IPS-NIHi7 (cell line): ENCODE measurements at regions not wholly inside any gene's neighbourhood (a gene's known extent, or its start where the extent isn't known, plus 50 kb on each side); places are given as distances from the start of the nearest gene placed in this dataset.
A peak's percentile ranks its signal among the peaks of the same experiment; 100 is the strongest.
"Not testable (repeated sequence)": the region's sequence is repeated elsewhere in the genome, so short reads cannot be mapped to it uniquely, and the experiment has no call there.

ENCODE experiments used
- DNase-seq: peaks from one replicate; pipeline ENCODE4 v3.0.0; 2012; ENCODE audit warnings: mixed read lengths; ENCODE audit errors: extremely low spot score

DNA sequence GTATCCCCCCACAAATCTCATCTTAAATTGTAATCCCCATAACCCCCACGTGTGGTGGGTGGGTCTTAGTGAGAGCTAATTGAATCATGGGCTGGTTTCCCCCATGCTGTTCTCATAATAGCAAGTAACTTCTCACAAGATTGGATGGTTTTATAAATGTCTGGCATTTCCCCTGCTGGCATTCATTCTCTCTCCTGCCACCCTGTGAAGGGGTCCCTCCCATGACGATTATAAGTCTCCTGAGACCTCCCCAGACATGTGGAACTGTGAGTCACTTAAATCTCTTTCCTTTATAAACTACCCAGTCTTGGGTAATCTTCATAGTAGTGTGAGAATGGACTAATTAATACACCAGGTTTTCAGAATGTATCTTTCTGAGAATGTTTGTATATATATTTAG is 1159.4 kb downstream of the FAM181B start:
- DNase-seq, result no peak

DNA sequence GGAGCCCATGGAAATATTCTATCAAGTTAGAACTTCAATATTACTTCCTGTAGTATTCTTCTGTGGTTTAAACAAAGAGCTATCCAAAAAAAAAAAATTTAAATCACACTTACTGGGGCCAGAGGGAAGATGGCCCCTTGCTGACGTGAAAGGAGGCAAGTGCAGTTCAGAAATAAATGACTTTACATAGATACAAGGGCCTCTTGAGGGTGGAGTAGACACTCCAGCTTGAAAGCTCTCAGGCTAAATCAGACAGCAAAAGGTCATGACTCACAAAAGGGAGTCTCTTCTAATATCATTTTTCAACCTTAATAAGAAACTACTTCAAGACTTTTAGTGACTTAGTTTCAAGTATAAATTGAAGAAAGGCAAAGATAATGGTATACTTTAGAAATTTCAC is 1160.3 kb downstream of the FAM181B start:
- no peak for DNase-seq

DNA sequence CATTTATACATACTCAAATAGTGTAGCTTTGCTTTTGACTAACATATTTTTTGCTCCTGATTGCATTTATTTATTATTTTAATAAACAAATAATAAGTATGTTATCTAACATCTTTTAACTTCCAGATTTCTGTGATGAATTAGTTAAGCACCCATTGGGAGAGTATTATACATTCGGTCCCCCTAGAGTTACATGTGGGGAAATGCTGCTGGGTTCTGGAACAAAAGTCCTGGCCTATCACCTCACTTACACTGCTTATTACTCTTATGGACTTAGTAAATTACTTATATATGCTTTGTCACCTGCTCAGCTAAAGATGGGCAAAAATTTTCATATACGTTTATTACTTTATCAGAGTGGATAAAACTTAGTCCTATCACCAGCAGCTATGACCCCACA is 1163.0 kb downstream of the FAM181B start:
- DNase-seq, result no peak

DNA sequence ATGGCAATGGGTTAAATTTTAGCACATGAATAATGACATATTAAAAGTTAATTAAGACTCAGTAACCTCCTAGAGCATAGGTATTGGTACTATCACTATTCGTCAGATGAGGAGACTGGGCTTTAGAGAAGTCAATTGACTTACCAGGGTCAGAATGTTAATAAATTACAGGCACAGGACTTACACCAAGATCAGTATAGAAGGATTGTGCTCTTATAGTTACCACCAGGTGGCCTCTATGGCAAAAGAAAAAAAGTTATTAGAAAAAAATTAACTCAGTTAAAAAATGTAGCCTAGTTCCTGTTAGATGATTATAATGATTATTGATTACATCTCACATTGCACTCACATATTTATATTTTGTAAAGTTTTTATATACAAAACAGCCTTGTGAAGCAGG is 1163.7 kb downstream of the FAM181B start:
- no peak for DNase-seq

DNA sequence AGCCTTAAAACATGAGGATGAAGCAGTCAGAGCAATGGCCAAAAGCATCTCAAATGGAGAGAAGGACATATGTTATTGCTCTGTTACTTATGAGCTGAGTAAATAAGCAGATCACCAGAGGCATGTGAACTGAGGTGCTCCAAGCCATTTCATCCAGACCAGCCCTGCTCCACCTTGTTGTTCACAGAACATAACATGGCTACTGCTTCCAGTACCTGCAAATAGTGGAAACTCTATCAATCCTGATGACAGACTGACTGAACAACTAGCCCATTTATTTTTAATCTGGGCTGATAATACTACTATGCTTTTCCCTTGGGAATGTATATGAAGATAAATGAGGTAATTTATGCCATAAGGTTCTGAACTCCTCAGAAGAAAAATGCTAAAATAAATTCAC is 1164.7 kb downstream of the FAM181B start:
- no peak for DNase-seq

DNA sequence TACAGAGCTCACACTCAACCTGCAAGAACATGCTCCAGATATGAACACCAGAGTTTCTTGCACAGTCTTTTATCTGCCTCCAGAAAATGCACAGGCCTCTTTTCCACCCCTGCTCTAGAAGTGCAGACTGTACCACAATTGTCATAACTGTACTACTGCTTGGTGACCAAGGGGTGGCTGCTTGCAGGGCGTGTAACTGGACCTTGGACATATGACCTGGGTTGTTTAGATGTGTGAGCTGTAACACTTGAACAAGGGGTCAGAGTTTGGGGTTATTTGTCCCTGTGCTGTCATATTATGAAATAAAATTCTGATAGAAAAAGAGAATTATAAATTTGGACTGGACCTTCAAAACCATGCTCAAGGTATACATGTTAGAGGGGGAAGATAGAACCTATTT is 1185.5 kb downstream of the FAM181B start:
- DNase-seq, result no peak

DNA sequence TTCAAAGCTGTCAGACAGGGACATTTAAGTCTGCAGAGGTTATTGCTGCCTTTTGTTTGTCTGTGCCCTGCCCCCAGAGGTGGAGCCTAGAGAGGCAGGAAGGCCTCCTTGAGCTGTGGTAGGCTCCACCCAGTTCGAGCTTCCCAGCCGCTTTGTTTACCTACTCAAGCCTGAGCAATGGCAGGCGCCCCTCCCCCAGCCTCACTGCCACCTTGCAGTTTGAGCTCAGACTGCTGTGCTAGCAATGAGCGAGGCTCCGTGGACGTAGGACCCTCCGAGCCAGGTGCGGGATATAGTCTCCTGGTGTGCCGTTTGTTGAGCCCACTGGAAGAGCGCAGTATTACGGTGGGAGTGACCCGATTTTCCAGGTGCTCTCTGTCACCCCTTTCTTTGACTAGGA is 1193.9 kb downstream of the FAM181B start:
- DNase-seq, result not testable (repeated sequence)

DNA sequence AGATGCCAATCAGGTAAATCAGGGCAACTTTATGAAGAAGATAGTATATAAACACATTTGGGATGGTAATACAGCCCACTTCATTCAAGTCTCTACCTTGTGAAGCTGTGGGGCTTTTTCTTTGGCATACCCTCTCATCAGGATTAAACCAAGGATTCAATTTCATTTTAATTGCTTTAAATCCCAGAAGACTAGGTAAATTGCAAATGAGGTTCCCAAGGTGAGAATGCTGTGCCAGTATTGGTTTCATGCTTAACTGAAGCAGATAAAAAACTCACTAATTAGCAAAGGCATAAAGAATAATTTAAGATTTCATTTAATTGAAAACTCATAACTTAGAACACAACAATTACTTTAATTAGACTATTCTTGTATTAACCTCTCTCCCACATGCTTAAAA is 1218.1 kb downstream of the FAM181B start:
- no peak for DNase-seq

DNA sequence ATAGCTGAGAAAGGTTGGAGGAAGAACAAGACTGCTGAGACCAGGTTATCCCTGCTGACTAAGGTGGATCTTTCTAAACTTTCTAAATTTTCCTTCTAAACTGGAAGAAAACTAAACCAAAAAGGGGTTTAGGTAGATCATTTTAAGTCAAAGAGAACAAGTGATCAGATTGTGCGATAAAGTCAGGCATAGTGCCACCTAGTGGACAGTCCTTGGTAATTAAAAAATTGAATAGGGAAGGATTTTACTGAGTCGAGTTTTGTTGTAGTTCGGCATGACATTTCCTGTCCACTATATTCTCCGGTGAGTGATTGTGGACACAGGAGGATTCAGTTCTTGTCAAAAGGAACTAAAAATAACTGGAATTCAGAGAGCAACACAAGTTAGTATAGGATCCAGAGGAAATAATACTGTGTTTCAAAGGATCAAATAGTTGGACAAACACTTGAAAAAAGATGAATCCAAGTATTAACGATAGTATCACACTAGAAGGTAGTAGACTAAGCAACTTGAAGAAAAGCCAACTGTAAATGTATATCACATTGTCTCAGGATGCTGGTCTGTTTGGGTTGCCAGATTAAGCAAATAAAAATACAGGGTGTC is 1236.4 kb downstream of the FAM181B start:
- DNase-seq, result peak; percentile 46

DNA sequence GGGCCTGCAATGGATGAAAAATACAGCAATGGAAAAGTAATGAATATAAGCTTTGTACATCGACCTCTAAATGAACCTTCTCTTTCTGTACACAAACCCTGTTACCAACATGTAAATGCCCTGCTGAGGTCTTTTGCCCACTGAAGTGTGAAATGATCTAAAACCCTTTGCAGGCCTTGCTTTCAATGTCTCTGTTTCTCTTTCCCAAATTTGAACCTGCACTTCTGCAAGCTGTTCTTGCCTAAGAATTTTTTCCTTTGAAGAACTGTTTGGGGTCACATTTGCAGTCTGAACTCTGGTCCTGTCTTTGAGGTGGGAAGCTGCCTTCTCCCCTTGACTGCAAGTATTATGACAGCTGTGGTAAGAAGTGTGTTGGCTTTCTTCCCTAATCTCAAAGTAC is 1237.1 kb downstream of the FAM181B start:
- DNase-seq, result no peak

DNA sequence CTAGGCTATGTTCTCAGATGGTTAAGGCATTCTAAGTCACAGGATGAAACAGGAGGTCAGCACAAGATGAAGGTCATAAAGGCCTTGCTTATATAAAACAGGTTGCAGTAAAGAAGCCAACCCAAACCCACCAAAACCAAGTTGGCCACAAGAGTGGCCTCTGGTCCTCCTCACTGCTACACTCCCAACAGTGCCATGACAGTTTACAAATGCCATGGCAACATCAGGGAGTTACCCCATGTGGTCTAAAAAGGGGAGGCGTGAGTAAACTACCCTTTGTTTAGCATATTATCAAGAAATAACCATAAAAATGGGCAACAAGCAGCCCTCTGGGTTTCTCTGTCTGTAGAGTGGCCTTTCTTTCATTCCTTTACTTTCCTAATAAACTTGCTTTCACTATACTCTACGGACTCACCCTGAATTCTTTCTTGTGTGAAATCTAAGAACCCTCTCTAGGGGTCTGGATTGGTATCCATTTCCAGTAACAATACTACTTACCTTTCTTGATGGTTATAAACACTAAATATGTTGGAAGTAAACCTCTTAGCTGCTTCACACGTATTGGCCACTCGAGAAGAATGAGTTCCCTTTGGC is 1237.9 kb downstream of the FAM181B start:
- DNase-seq, result no peak

DNA sequence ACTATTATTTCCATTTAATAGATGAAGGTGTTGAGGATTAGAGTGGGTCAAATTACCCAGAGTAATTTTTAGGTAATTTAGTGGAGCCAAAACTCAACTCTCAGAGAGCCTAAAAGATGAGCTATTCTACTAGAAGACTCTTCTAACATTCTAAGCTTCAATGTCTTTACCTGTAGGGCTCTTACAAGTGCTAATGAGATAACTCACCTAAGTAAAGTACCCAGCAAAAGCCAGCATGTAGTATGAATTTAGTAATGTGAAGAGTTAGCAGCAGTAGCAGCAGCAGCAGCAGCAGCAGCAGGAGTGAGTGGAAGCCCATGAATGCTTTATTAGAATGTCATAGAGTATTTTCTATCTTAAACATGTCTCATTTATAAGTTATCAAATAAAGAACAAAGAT is 1239.2 kb downstream of the FAM181B start:
- no peak for DNase-seq

DNA sequence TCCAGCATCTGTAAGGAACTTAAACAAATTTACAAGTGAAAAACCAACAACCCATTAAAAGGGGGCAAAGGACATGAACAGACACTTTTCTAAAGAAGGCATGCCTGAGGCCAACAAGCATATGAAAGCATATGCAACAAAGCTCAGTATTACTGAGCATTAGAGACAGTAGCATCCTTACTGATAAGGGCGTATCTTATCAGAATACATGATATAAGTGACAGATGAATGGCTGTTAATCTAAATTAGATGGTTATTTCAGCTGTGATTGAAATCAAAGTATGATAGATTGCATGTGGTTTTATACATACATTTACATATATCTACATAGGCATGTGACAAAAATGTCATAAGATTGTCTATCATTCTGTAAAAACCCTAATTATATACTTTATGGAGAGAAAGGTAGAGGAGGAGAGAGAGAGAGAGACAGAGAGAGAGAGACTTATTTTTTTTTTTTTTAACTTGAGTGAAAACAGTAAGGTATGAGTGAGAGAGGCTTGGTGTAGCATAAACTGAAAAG is 1240.7 kb downstream of the FAM181B start:
- DNase-seq, result no peak

DNA sequence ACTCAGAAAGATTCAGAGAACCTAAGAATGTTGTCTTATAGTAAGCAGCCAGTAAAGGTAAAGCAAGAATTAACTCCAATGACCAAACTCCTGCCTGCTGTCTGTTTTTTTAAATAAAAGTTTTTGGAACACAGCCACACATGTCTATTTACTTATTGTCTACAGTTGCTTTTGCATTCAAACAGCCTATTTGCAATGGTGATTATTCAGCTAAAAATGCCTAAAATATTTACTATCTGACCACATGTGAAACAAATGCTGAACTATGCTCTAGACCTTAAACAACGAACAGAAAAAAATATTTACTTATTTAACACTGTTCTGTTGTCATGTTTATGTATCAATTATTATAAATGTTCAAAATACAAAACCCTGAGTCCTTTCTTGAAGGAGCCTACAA is 1246.6 kb downstream of the FAM181B start:
- no peak for DNase-seq

DNA sequence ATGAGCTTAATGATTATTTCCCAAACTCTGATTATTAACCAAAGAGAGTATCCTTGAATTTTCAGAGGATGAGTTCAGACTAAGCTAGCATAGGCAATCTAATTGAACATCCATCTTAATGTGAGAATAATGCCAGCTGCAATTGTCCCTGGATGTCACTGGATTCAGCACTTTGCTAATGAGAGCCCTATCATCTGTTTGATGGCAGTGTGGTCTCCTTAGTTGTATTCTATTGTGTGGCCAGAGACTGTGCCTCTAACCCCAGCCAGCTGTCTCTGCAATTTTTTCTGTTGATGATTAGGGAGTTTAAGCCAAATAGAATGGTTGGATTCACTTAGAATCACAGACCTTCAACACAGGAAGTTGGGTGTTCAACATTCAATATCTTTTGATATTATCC is 1249.5 kb downstream of the FAM181B start:
- DNase-seq, result no peak

DNA sequence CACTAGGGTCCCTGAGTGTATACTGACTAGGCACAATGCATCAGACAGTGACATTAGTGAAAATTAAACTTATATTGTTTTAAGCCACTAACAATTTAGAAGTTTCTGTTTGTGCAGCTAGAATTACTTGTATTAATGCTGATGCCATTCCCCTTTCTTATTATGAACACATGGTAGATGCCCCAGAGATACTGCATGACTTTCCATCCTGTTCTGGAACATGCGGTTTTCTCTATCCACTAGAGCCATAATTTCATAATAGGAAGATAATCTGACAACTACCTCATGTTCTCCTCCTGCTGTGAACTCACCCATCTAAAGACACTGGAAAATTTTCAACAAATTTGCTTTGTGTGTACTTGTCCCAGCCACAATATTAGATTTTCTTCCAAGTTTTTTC is 1256.4 kb downstream of the FAM181B start:
- DNase-seq, result no peak

DNA sequence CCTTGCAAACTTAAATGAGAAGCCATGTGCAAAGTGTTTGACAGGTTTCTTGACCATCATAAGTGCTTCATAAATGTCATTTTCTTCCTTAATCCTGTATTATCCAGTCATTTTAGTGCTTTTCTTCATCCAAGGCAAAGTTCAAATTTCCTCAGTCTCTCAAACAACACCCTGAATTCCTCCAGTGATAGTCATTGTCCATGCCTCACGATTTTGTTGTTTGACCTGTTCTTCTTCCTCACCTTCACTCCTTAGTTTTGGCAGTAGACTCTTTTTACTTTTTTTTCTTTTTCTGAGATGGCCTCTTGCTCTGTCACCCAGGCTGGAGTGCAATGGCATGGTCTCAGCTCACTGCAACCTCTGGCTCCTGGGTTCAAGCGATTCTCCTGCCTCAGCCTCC is 1257.3 kb downstream of the FAM181B start:
- no peak for DNase-seq

DNA sequence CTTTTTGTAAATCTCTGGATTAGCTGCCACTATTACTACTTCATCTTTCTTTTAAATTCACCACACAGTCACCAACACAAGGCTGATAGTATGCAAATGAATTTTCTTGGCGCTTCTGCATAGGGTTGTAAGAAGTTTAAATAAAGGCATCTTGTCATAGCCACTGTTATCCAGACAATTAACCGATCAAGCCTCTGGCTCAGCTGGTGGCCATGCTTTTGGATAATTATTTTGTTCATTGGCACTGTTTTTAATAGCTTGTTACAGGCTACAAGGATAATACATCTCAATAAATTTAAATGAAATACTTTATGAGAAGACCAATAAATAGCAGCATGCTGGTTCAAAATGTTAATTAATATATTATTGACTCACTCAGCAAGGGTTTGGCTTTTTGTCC is 1261.0 kb downstream of the FAM181B start:
- DNase-seq, result no peak

DNA sequence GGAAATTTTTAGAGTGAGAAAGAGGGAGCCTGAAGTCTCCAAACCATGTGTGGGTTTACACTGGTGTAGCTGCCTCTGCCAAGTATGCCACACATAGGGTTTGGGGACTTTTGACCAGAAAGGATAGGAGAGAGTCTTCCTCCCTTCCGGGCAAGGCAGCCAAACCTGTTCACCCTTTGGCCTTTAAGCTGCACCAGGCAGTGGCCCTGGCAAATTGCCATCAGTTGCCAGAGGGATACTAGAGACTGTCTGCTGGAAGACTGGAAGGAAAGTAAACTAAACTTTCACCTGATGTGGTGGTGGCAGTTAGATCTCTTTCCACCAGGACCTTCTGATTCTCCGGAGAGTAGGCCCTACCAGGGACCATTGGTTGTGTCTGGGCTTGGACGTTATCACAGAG is 1263.2 kb downstream of the FAM181B start:
- DNase-seq, result no peak

DNA sequence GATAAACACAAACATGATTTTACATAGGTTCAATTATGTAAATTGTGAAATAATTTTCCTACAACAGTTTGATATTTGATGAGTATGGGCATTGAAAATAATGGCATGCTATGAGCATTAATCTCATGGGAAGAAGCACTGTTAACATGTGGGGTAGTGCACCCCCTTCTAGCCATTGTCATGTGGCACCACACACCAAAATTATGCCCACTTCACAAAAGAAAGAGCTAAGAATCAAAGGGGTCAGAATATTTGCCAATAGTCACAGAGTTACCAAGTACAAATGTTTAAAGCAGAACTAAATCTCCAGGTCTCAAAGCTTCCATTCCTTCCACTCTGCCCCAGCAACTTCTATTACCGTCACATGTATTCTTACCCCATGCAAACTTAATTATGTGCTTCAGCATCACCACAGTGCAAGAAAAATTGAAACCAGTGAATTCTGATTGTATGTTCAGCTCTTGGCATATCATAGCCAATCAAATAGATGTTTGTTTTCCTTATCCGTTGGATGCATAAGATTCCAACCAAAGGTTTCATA is 1273.8 kb downstream of the FAM181B start:
- no peak for DNase-seq

DNA sequence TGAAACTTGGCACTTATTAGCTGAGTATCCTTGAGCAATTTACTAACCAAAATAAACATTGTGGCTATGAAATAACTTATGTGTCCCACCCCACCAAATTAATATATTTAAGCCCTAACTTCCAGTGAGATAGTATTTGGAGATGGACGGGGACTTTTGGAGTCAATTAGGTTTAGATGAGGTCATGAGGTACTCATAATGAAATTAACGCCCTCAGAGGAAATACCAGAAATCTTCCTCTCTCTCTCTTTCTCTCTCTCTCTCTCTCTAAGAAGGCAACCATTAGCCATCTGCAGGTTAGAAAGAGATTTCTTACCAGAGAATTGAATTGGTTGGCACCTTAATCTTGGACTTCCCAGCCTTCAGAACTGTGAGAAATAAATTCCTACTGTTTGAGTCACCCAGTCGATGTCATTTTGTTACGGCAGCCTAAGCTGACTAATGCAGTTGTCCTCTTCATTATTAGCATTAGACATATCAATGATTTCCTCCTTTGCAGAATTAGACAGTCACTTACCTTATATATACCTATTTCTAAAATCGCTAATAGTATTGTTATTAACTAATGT is 1284.0 kb downstream of the FAM181B start:
- DNase-seq, result no peak

DNA sequence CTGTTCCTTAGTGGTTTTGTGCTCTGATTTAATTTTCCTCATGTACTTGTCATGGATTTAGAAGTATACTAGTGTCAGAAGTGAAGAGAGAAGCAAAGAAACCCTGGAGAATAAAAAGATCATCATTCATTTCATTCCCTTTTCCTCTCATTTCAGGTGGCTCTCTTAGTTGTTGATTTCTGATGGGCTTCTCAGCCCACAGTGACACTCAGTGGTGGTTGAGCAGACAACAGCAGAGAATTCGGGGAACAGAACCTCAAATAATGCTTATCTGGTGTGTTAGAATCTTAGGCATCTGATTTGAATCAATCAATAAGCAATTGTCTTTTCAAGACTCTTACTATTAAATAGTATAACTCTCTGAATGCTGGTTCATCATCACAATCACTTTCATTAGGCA is 1289.4 kb downstream of the FAM181B start:
- no peak for DNase-seq

DNA sequence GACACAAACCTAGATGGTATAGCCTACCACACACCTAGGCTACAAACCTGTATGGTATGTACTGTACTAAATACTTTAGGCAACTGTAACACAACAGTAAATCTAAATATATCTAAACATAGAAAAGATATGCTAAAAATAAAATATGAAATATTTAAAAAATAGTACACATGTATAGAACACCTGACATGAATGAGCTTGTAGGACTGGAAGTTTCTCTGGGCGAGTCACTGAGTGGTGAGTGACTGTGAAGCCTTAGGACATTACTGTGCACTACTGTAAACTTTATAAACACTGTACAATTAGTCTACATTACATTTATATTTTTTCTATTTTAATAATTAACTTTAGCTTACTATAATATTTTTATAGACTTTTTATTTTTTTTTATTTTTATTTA is 1301.3 kb downstream of the FAM181B start:
- no peak for DNase-seq
